HS-27A (cell line): ENCODE measurements at regions not wholly inside any gene's neighbourhood (a gene's known extent, or its start where the extent isn't known, plus 50 kb on each side); places are given as distances from the start of the nearest gene placed in this dataset.
A peak's percentile ranks its signal among the peaks of the same experiment; 100 is the strongest.
"Not testable (repeated sequence)": the region's sequence is repeated elsewhere in the genome, so short reads cannot be mapped to it uniquely, and the experiment has no call there.

Experiments
- DNase-seq: peaks from one replicate; pipeline ENCODE4 v3.0.0-alpha.2; 2012; ENCODE audit warnings: low read depth, missing footprints

GRCh38 chr12:90828621-90829020 is 126.4 kb downstream of the CCER1 start:
- DNase-seq, result no peak

GRCh38 chr12:90827567-90827966 is 127.4 kb downstream of the CCER1 start:
- DNase-seq, result no peak

- DNase-seq, result no peak
Measured at GRCh38 chr12:90826036-90826435, 128.9 kb downstream of the CCER1 start.

GRCh38 chr12:90823859-90824258 is 131.1 kb downstream of the CCER1 start:
- DNase-seq, result no peak

GRCh38 chr12:90819709-90820108 is 135.3 kb downstream of the CCER1 start:
- DNase-seq, result no peak

GRCh38 chr12:90816353-90817089 is 138.5 kb downstream of the CCER1 start:
- peak; percentile 14 for DNase-seq

GRCh38 chr12:90809940-90810339 is 145.0 kb downstream of the CCER1 start:
- no peak for DNase-seq

GRCh38 chr12:90808568-90808967 is 146.4 kb downstream of the CCER1 start:
- DNase-seq, result no peak

GRCh38 chr12:90802727-90803126 is 152.2 kb downstream of the CCER1 start:
- no peak for DNase-seq

GRCh38 chr12:90801776-90802175 is 153.2 kb downstream of the CCER1 start:
- peak; percentile 20 for DNase-seq

- no peak for DNase-seq
Measured at GRCh38 chr12:90794212-90794611, 160.8 kb downstream of the CCER1 start.

- DNase-seq, result not testable (repeated sequence)
Measured at GRCh38 chr12:90792718-90793117, 162.3 kb downstream of the CCER1 start.

GRCh38 chr12:90791445-90791844 is 163.5 kb downstream of the CCER1 start:
- no peak for DNase-seq

GRCh38 chr12:90790747-90791146 is 164.2 kb downstream of the CCER1 start:
- no peak for DNase-seq

GRCh38 chr12:90773491-90773890 is 181.5 kb downstream of the CCER1 start:
- no peak for DNase-seq

GRCh38 chr12:90770861-90771260 is 184.1 kb downstream of the CCER1 start:
- DNase-seq, result no peak

GRCh38 chr12:90757957-90758356 is 197.0 kb downstream of the CCER1 start:
- DNase-seq, result no peak

GRCh38 chr12:90745211-90745610 is 209.8 kb downstream of the CCER1 start:
- DNase-seq, result no peak

GRCh38 chr12:90741611-90742010 is 213.4 kb downstream of the CCER1 start:
- DNase-seq, result no peak

- DNase-seq, result peak; percentile 22
Measured at GRCh38 chr12:90729736-90730135, 225.2 kb downstream of the CCER1 start.

GRCh38 chr12:90712671-90713070 is 242.3 kb downstream of the CCER1 start:
- no peak for DNase-seq

- no peak for DNase-seq
Measured at GRCh38 chr12:90710711-90711110, 244.3 kb downstream of the CCER1 start.

GRCh38 chr12:90706036-90706435 is 248.9 kb downstream of the CCER1 start:
- no peak for DNase-seq

GRCh38 chr12:90695415-90695814 is 259.6 kb downstream of the CCER1 start:
- DNase-seq, result no peak
